Cardiac fibroblast (primary cell): ENCODE measurements at regions not wholly inside any gene's neighbourhood (a gene's known extent, or its start where the extent isn't known, plus 50 kb on each side); places are given as distances from the start of the nearest gene placed in this dataset.
"Not testable (repeated sequence)": the region's sequence is repeated elsewhere in the genome, so short reads cannot be mapped to it uniquely, and the experiment has no call there.

Experiments used
- DNase-seq, 2 donors: peaks; one replicate each; pipeline versions ENCODE4 v3.0.0 to v3.0.0-alpha.2; 2010; ENCODE audit warnings: low read depth in 2 of 2
- H3K4me3 ChIP-seq, 2 donors: replicated peaks in 1 of 2; 1 replicate in 1 of 2; 2 replicates in 1 of 2; pipeline ENCODE4 v1.5.1; 2011; ENCODE audit warnings: low read depth in 2 of 2, low read length in 2 of 2, mild to moderate bottlenecking in 2 of 2, moderate library complexity in 1 of 2
- TF ChIP-seq, protein P1 (sequence below): IDR thresholded peaks from one replicate; pipeline ENCODE4 v1.5.1; 2011; ENCODE audit warnings: low read depth, mild to moderate bottlenecking, low read length, inconsistent platforms

DNA sequence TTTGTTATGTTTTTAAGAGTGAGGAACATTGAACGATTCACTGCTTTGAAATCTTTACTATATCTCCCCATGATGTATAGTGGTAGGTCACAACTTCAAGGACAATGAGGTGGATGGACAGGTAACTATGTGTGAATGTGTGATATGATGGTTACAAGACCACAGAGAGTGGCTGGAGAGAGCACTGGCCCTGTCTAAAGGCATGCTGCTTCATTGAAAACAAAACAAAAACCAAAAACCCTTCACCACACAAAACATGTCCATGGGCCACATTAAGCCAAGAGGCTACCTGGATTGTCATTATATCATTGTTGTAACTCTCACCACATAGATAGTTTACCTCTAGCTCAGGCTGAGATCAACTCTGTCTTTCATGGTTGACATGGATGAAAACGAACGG lies 180.6 kb upstream of the TENT5A start:
- H3K4me3 ChIP-seq = no peak overlapping the region
- TF ChIP-seq, protein P1, sequence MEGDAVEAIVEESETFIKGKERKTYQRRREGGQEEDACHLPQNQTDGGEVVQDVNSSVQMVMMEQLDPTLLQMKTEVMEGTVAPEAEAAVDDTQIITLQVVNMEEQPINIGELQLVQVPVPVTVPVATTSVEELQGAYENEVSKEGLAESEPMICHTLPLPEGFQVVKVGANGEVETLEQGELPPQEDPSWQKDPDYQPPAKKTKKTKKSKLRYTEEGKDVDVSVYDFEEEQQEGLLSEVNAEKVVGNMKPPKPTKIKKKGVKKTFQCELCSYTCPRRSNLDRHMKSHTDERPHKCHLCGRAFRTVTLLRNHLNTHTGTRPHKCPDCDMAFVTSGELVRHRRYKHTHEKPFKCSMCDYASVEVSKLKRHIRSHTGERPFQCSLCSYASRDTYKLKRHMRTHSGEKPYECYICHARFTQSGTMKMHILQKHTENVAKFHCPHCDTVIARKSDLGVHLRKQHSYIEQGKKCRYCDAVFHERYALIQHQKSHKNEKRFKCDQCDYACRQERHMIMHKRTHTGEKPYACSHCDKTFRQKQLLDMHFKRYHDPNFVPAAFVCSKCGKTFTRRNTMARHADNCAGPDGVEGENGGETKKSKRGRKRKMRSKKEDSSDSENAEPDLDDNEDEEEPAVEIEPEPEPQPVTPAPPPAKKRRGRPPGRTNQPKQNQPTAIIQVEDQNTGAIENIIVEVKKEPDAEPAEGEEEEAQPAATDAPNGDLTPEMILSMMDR = no peak
- no peak for DNase-seq

DNA sequence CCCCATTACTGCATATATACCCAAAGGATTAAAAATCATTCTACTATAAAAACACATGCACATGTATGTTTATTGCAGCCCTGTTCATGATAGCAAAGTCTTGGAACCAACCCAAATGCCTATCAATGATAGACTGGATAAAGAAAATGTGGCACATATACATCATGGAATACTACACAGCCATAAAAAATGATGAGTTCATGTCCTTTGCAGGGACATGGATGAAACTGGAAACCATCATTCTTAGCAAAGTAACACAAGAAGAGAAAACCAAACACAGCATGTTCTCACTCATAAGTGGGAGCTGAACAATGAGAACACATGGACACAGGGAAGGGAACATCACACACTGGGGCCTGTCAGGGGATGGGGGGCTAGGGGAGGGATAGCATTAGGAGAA lies 180.0 kb upstream of the TENT5A start:
- not testable (repeated sequence) for H3K4me3 ChIP-seq, DNase-seq

DNA sequence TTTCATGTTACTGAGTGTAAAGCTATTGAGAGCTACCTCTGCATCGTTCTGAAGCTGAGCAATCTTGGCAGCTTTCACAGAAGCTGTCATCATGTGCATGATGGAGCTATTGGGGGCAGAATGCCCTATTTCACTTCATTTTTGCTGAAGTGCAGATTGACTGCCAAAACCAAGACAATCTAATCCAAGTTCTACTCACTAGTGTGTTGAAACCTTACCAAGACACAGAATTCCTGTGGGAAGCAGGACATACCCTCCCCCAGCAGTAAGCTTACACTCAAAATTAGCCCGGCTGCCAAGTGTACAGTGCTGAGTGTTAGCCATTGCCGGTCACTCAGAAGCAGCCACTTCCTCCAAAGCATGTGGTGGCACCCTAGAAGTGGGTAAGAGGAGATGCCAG lies 177.3 kb upstream of the TENT5A start:
- H3K4me3 ChIP-seq = no peak overlapping the region
- TF ChIP-seq, protein P1 = no peak
- DNase-seq = peak; percentile 29 to 87

DNA sequence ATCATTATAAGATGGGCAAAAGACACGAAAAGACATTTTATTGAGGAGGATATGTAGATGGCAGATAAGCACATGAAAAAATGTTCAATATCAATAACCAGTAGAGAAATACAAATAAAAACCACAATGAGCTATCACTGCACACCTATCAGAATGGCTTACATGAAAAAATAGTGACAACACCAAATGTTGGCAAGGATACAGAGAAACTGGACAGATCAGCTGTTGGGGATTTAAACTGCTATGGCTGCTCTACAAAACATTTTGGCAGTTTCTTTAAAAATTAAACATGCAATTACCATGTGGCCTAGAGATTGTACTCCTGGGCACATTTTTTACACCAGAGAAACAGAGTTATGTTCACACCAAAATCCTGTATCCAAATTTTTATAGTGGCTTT lies 172.7 kb upstream of the TENT5A start:
- no peak overlapping the region for H3K4me3 ChIP-seq
- no peak for DNase-seq
- TF ChIP-seq, protein P1 = no peak

DNA sequence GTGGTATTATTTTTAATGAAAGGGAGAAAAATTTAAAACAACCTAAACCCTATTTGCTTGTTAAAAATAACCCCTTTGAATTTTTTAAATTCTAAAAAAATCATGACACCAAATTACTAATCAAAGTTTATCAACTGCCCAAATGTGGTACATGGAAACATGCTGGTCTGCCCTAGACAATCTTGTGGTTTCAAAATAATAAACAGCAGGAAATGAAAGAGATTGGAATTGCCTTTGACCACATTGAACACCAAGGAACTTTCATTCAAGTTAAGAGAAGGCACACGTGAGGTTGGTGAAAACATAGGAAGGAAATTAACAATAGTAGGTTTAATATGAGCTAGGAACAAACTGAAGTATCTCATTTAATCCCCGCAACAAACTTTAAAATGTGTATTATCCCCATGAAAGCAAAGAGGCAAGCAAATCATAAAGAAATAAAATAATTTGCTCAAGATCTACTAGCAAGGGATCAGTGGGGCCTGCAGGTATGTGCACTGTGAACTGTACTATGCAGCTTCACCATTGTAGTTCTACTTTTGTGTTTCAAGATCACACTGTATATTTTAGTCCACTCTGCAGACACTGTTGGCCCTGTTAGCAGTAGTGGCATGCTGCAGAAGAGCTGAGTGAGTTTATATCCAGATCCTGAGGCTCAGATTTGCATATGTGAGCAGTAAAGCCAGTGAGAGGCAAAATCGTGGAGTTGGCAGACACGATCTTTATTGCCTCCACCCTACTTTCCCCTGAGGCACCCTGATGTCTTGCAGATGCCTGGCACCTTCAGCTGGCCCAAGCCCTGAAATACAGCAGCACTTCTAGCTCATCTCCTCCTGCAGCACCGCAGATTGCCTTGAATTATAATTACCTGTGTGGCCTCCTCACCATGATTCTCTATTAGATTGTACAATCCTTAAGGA lies 157.8 kb upstream of the TENT5A start:
- H3K4me3 ChIP-seq = no peak overlapping the region
- TF ChIP-seq, protein P1 = no peak
- DNase-seq = peak in 1 of 2 donors; percentile 22

DNA sequence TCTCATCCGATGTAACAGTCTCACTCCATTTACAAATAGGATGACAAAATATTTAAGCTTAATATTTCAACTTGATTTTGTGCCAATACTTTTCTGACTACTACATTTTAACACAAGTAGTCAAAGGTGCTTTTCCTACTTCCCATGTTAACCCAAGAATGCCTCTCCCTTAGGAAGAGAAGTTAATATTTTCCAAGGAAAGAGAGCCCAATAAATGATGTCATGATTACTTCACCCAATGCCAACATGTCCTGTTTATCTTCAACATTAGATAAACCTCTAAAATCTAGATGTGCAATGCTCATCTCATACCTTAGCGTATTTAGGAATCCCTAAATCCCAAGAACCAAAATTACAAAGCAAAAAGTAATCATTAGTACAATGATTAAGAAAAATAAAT lies 156.7 kb upstream of the TENT5A start:
- TF ChIP-seq, protein P1 = no peak
- DNase-seq = no peak
- H3K4me3 ChIP-seq = no peak overlapping the region

DNA sequence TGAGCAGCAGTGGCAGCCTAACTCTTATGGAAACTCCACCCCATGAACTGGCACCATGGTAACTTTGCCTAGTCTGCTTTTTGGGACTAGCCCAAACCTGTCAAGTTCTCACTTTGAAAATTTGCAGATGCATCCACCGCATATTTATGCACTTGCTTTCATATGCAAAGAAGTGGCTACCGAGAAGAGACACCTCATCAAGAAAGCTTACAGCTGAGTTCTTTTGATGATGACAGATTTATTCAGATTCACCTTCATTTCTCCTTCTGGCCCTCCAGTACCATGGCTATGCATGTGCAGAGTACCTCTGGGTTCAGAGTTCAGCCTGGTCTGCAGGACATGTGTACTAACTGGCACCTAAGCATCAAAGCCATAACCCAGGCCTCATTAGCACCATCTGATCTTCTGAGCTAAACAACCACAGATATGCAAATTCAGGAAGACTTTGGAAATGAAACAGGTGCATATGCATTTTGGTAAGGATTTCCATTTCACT lies 154.3 kb upstream of the TENT5A start:
- peak in 1 of 2 donors; percentile 14 for DNase-seq
- TF ChIP-seq, protein P1 = no peak
- no peak overlapping the region for H3K4me3 ChIP-seq
